Mucosa of descending colon (tissue), 3 donors: ENCODE measurements at regions not wholly inside any gene's neighbourhood (a gene's known extent, or its start where the extent isn't known, plus 50 kb on each side); places are given as distances from the start of the nearest gene placed in this dataset.
A peak's percentile ranks its signal among the peaks of the same experiment; 100 is the strongest.

Experiments used
- ATAC-seq: fragments of 200-7000 bp; cut with Tn5 transposase; one replicate; pipeline ENCODE4 v1.9.1; 2020; ENCODE audit warnings: mild to moderate bottlenecking, moderate library complexity
- DNase-seq, 3 donors: peaks; one replicate each; pipeline ENCODE4 v3.0.0-alpha.2; 2020
- H3K36me3 ChIP-seq: fragments of 200-600 bp; one replicate; pipeline ENCODE4 v1.8.0; 2021; ENCODE audit warnings: low read depth, mild to moderate bottlenecking
- H3K4me1 ChIP-seq: fragments of 200-600 bp; one replicate; pipeline ENCODE4 v1.8.0; 2021; ENCODE audit warnings: low read depth, mild to moderate bottlenecking
- H3K4me3 ChIP-seq: fragments of 200-600 bp; one replicate; pipeline ENCODE4 v1.8.0; 2021; ENCODE audit warnings: mild to moderate bottlenecking
- H3K9me3 ChIP-seq: fragments of 200-600 bp; one replicate; pipeline ENCODE4 v1.8.0; 2021; ENCODE audit warnings: mild to moderate bottlenecking
- CTCF ChIP-seq: fragments of 200-600 bp; IDR thresholded peaks from one replicate; pipeline ENCODE4 v1.8.0; 2022; ENCODE audit warnings: antibody characterized with exemption, mild to moderate bottlenecking
- intact Hi-C, 2 donors: fragments of 100-400 bp; cut with DNase I in 1 of 2; cut with micrococcal nuclease in 1 of 2; formaldehyde crosslinking; loops; one replicate each; pipeline versions ENCODE4 v1.11.0 to v1.11.1; 2022; cut with DNase I, micrococcal nuclease
- donor health status: DM: no; HTN: no; CAD: no; lungs with moderate emphysema.
- donor health status: DM: no; HTN: no; CAD: no.
- donor health status: DM: no; HTN: yes; CAD: no.

DNA sequence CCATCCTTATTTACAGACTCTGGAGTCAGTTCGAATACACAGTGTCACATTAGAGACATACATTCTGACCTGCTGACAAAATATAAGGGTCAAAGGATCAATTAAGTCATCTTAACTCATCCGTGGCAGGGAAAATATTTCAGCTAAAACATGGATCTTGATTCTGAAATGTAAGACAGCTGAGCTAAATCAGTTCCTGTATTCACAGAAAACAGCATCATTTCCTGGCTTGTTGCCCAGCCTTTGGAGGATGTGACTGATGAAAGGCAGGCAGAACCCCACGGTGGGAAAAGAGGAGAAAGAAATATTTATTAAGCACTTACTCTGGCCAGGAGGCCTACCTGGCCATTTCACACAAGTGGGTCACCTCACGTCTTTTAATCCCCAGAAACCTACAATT is 101.9 kb downstream of the GAS2L3 start:
- DNase-seq: peak in 1 of 3 donors; percentile 59
- intact Hi-C loops: no loop called here
- Histone ChIP-seq H3K36me3 (no peaks in the 10 kb centered on the region), H3K4me1 (no peaks in the 10 kb centered on the region), H3K9me3 (no peaks in the 10 kb centered on the region), H3K4me3 (no peak overlapping the region)
- TF ChIP-seq CTCF: no peak
- ATAC-seq: no peak

- Histone ChIP-seq H3K9me3 (peaks cover 9% of the 10 kb centered on the region), H3K36me3 (no peaks in the 10 kb centered on the region), H3K4me3 (no peak overlapping the region), H3K4me1 (no peaks in the 10 kb centered on the region)
- intact Hi-C loops: no loop called here
- TF ChIP-seq CTCF: no peak
- DNase-seq (no peak), ATAC-seq (no peak)
These were observed 107.6 kb downstream of the GAS2L3 start for GRCh38 chr12:100681074-100681473.

DNA sequence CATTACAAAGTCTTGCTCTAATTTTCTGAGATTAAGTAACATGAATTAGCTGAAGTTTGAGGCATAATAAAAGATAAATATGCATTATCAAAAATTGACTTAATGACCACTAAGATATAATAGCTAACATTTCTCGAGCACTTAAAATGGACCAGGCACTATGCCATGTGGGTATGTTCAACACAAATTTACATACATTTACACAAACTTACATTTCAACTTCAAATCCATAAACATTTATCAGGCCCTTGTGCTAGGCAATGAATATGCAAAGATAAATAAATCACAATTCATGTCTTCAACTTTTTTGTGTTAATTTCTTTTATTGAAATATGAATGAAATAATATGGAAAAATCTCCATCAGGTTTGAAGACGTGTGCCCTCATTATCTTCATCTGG is 108.7 kb downstream of the GAS2L3 start:
- Histone ChIP-seq H3K4me1 (no peaks in the 10 kb centered on the region), H3K9me3 (peaks cover 9% of the 10 kb centered on the region), H3K36me3 (no peaks in the 10 kb centered on the region), H3K4me3 (no peak overlapping the region)
- no peak for TF ChIP-seq CTCF
- no peak for DNase-seq
- intact Hi-C loops: no loop called here
- ATAC-seq: no peak

DNA sequence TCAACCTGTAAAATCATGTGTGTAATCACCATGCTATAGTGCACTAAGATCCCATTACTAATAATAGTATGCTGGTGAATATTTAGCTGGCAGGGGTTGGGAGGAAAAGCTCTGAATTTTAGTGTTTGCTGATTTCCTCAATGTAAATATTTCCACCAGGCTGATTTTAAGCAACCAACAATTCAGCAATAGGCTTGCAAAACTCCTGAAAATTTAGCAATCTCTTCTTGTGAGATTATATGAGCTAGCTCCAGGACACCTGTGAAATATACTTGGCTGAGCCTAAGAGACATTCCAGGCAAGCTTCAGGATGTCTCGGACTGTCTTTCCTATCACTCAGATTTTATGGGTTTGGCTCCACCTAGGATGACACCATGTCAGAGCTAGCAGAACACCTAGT is 106.9 kb upstream of the ANO4 start:
- no peaks in the 10 kb centered on the region for H3K36me3 ChIP-seq
- H3K9me3 ChIP-seq: peaks cover 9% of the 10 kb centered on the region
- no peaks in the 10 kb centered on the region for H3K4me1 ChIP-seq
- TF ChIP-seq CTCF: no peak
- no peak overlapping the region for H3K4me3 ChIP-seq
- DNase-seq: no peak
- ATAC-seq: no peak
- intact Hi-C loops: no loop called here

GRCh38 chr12:100688451-100688864 is 106.1 kb upstream of the ANO4 start:
- TF ChIP-seq CTCF: no peak
- ATAC-seq (no peak), DNase-seq (no peak)
- intact Hi-C loops: no loop called here
- H3K9me3 ChIP-seq: peaks cover 9% of the 10 kb centered on the region
- H3K4me3 ChIP-seq: no peak overlapping the region
- no peaks in the 10 kb centered on the region for H3K36me3 ChIP-seq
- H3K4me1 ChIP-seq: no peaks in the 10 kb centered on the region

- Histone ChIP-seq H3K36me3 (no peaks in the 10 kb centered on the region), H3K4me1 (no peaks in the 10 kb centered on the region), H3K4me3 (no peak overlapping the region), H3K9me3 (no peaks in the 10 kb centered on the region)
- no peak for DNase-seq
- TF ChIP-seq CTCF: no peak
- intact Hi-C loops: no loop called here
- no peak for ATAC-seq
These were observed 102.1 kb upstream of the ANO4 start for GRCh38 chr12:100692502-100692901.
